Transverse colon (tissue), 4 donors: ENCODE measurements at regions not wholly inside any gene's neighbourhood (a gene's known extent, or its start where the extent isn't known, plus 50 kb on each side); places are given as distances from the start of the nearest gene placed in this dataset.

Source experiments
- DNase-seq: peaks from one replicate; pipeline ENCODE4 v3.0.0-alpha.2; 2019
- H3K27ac ChIP-seq, 4 donors: fragments of 200-600 bp; sonication (generic); 2 replicates each; pipeline ENCODE4 v1.5.1; 2016 to 2018; ENCODE audit warnings: inconsistent platforms in 4 of 4
- H3K27me3 ChIP-seq: fragments of 200-600 bp; sonication (generic); 2 replicates; pipeline ENCODE4 v1.5.1; 2017; ENCODE audit warnings: inconsistent platforms
- H3K36me3 ChIP-seq, 4 donors: fragments of 200-600 bp; sonication (generic); 2 replicates each; pipeline ENCODE4 v1.5.1; 2017 to 2019; ENCODE audit warnings: inconsistent platforms in 4 of 4
- H3K4me1 ChIP-seq, 4 donors: fragments of 200-600 bp; sonication (generic); 2 replicates each; pipeline ENCODE4 v1.5.1; 2017 to 2020; ENCODE audit warnings: inconsistent platforms in 4 of 4
- H3K4me3 ChIP-seq, 4 donors: fragments of 200-600 bp; sonication (generic); 1 replicate in 1 of 4; 2 replicates in 3 of 4; pipeline versions ENCODE4 v1.5.1 to v1.6.1; 2017 to 2019; ENCODE audit warnings: inconsistent platforms in 4 of 4
- H3K9me3 ChIP-seq, 2 donors: fragments of 200-600 bp; sonication (generic); 2 replicates each; pipeline ENCODE4 v1.5.1; 2017 to 2019; ENCODE audit warnings: inconsistent platforms in 2 of 2
- EP300 ChIP-seq: sonication (generic); formaldehyde crosslinking; IDR thresholded peaks from one replicate; pipeline ENCODE4 v1.6.1; 2017; ENCODE audit warnings: antibody characterized with exemption, low read depth
- POLR2A ChIP-seq: fragments of 450-650 bp; IDR thresholded peaks from one replicate; pipeline ENCODE4 v1.6.1; 2016; ENCODE audit warnings: antibody characterized with exemption, mild to moderate bottlenecking, moderate library complexity
- POLR2AphosphoS5 ChIP-seq, 3 donors: sonication (generic); formaldehyde crosslinking; IDR thresholded peaks; one replicate each; pipeline ENCODE4 v1.6.1; 2016; ENCODE audit warnings: antibody characterized with exemption in 3 of 3
- WGBS, 2 donors: methylation state at CpG; one replicate each; pipeline ENCODE4 v1.1.5; 2018; ENCODE audit warnings: low coverage in 1 of 2; 5-methylcytosine and 5-hydroxymethylcytosine counted together
- in situ Hi-C, 4 donors: fragments of 200-750 bp; cut with MboI; loops; one replicate each; pipeline versions ENCODE4 v1.15.0 to v1.15.1; 2017; ENCODE audit warnings: low sequenced_read_pairs in 3 of 4, low pct_ligation_motif_present in 1 of 4, low pct_unique_long_range_greater_than_20kb in 1 of 4
- intact Hi-C: fragments of 100-400 bp; cut with DNase I; formaldehyde crosslinking; loops from one replicate; pipeline ENCODE4 v1.15.1; 2023; ENCODE audit warnings: low total_unique reads
- TF ChIP-seq, protein P1 (sequence below), 5 experiments: fragments of 200-600 bp in 3 of 5; fragments of 450-650 bp in 2 of 5; sonication (generic) in 3 of 5; IDR thresholded peaks; 1 replicate in 2 of 5; 2 replicates in 3 of 5; pipeline ENCODE4 v1.5.1; 2016 to 2017; ENCODE audit warnings: antibody characterized with exemption in 5 of 5, inconsistent platforms in 3 of 5, mild to moderate bottlenecking in 2 of 5, moderate library complexity in 1 of 5

DNA sequence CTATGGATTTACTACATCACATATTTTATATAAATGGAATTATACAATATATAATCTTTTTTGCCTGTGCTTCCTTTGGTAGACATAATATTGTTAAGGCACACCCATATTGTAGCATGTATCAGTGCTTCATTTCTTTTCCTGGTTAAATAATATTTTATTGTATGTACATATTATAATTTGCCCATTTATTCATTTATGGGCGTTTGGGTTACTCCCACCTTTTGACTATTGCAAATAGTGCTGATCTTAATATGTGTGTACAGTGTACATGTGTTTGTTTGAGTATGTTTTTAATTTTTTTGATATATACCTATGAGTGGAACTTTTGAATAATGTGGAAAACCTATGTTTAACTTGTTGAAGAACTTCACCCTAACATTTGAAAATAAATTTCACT, 804.2 kb downstream of the DHX35 start:
- no peak for TF ChIP-seq POLR2AphosphoS5 (IDR thresholded peaks at IDR 0.05)
- no peak for TF ChIP-seq EP300
- TF ChIP-seq, protein P1, sequence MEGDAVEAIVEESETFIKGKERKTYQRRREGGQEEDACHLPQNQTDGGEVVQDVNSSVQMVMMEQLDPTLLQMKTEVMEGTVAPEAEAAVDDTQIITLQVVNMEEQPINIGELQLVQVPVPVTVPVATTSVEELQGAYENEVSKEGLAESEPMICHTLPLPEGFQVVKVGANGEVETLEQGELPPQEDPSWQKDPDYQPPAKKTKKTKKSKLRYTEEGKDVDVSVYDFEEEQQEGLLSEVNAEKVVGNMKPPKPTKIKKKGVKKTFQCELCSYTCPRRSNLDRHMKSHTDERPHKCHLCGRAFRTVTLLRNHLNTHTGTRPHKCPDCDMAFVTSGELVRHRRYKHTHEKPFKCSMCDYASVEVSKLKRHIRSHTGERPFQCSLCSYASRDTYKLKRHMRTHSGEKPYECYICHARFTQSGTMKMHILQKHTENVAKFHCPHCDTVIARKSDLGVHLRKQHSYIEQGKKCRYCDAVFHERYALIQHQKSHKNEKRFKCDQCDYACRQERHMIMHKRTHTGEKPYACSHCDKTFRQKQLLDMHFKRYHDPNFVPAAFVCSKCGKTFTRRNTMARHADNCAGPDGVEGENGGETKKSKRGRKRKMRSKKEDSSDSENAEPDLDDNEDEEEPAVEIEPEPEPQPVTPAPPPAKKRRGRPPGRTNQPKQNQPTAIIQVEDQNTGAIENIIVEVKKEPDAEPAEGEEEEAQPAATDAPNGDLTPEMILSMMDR (IDR thresholded peaks at IDR 0.05) = no peak
- no peak for TF ChIP-seq POLR2A
- no peaks in the 10 kb centered on the region for H3K27me3 ChIP-seq
- in situ Hi-C loops = no loop called here
- H3K27ac ChIP-seq = no peak overlapping the region
- peaks cover 6 to 9% of the 10 kb centered on the region in 2 donors for H3K9me3 ChIP-seq
- no peaks in the 10 kb centered on the region for H3K4me1 ChIP-seq
- intact Hi-C loops = no loop called here
- no peak for DNase-seq
- H3K4me3 ChIP-seq = no peak overlapping the region
- no peaks in the 10 kb centered on the region for H3K36me3 ChIP-seq
- 27 to 44% methylated on average over 1 of the region's 1 CpG for WGBS, 2 donors

DNA sequence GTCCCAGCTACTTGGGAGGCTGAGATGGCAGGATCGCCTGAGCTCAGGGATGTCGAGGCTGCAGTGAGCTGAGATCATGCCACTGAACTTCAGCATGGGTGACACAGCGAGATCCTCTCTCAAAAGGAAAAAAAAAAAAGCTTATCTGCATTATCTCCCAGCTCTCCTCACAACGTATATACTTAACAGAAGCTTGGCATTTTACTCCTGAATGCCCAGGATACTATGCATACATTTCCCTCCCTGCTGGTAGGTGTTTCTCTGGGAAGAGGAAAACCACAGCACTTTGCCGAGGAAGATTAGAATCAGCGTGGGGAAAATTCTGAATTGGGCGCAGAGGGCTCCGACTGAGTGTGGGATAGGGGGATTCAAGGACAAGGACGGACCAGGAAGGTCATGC, 800.6 kb downstream of the DHX35 start:
- DNase-seq = no peak
- intact Hi-C loops (no loop called here), in situ Hi-C loops (no loop called here)

GRCh38 chr20:39758876-39759275, 796.7 kb downstream of the DHX35 start:
- no peaks in the 10 kb centered on the region for H3K27me3 ChIP-seq
- H3K9me3 ChIP-seq = no peaks in the 10 kb centered on the region
- no peak overlapping the region for H3K27ac ChIP-seq
- H3K4me1 ChIP-seq = no peaks in the 10 kb centered on the region
- no peak for TF ChIP-seq POLR2A
- TF ChIP-seq, protein P1 (IDR thresholded peaks at IDR 0.05) = no peak
- TF ChIP-seq EP300 = no peak
- no peak for TF ChIP-seq POLR2AphosphoS5 (IDR thresholded peaks at IDR 0.05)
- DNase-seq = no peak
- 14 to 44% methylated on average over 3 to 4 of the region's 4 CpGs for whole genome bisulfite sequencing, 2 donors
- in situ Hi-C loops = no loop called here
- no peaks in the 10 kb centered on the region for H3K36me3 ChIP-seq
- intact Hi-C loops = no loop called here
- no peak overlapping the region for H3K4me3 ChIP-seq

More for the DNA sequence above, 800.6 kb downstream of the DHX35 start:
- 85 to 87% methylated on average over 8 to 9 of the region's 9 CpGs for WGBS, 2 donors
- H3K27ac ChIP-seq = no peak overlapping the region
- H3K4me1 ChIP-seq = no peaks in the 10 kb centered on the region
- TF ChIP-seq, protein P1 (IDR thresholded peaks at IDR 0.05) = no peak
- TF ChIP-seq EP300 (no peak), POLR2AphosphoS5 (IDR thresholded peaks at IDR 0.05) (no peak)
- no peaks in the 10 kb centered on the region for H3K36me3 ChIP-seq
- no peaks in the 10 kb centered on the region for H3K27me3 ChIP-seq
- H3K9me3 ChIP-seq = no peaks in the 10 kb centered on the region
- H3K4me3 ChIP-seq = no peak overlapping the region

GRCh38 chr20:39756828-39757227, 794.7 kb downstream of the DHX35 start:
- intact Hi-C loops = no loop called here
- no peaks in the 10 kb centered on the region for H3K27me3 ChIP-seq
- H3K4me1 ChIP-seq = no peaks in the 10 kb centered on the region
- H3K36me3 ChIP-seq = no peaks in the 10 kb centered on the region
- H3K27ac ChIP-seq = no peak overlapping the region
- in situ Hi-C loops = no loop called here
- TF ChIP-seq EP300 (no peak), POLR2AphosphoS5 (IDR thresholded peaks at IDR 0.05) (no peak), POLR2A (no peak)
- TF ChIP-seq, protein P1 (IDR thresholded peaks at IDR 0.05) = no peak
- H3K9me3 ChIP-seq = no peaks in the 10 kb centered on the region
- DNase-seq = no peak
- H3K4me3 ChIP-seq = no peak overlapping the region
